ENCODE measurements at regions not wholly inside any gene's neighbourhood (a gene's known extent, or its start where the extent isn't known, plus 50 kb on each side); places are given as distances from the start of the nearest gene placed in this dataset.

DNA sequence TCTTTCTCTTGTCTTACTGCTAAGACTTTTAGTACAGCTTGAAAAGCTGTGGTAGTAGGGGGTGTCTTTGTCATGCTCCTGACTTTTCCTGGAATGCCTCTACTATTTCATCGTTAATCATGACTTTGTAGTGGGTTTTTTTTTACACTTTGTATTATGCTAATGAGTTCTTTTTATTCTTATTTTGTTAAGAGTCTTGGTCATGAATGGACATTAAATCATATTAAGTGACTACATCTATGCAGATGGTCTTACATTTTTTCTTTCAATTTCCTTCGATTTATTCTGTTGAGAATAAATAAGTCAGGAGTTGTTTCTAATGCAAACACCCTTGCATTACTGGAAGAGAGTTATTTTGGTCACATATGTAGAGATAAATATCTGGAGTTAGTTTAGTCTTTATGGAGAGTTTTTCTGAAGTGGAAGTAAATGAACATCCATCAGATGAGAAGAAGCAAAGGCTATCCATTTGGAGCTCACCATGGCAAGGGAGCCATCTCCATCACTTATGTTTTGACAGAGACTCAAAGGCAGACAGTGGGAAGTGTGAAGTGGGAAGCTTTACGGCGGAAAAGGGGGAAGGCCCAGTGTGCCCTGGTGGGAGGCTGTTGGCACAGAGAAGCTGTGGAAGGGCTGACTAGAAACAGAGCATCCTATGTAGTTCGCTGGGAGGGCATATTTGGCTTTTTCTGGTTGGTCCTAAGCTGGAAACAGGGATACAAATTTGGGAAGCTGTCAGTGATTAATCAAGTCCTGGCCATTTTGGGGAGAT, 73.1 kb upstream of the PRR23E start:
- DNase-seq (no peak), ATAC-seq (no peak)
- Histone ChIP-seq H3K27me3 (no peaks in the 10 kb centered on the region), H3K36me3 (no peaks in the 10 kb centered on the region), H3K9me3 (no peaks in the 10 kb centered on the region), H3K4me3 (no peak overlapping the region), H3K4me1 (no peaks in the 10 kb centered on the region), H3K27ac (no peak overlapping the region)
- intact Hi-C loops (cut with DNase I): no loop called here
- TF ChIP-seq, protein P1, sequence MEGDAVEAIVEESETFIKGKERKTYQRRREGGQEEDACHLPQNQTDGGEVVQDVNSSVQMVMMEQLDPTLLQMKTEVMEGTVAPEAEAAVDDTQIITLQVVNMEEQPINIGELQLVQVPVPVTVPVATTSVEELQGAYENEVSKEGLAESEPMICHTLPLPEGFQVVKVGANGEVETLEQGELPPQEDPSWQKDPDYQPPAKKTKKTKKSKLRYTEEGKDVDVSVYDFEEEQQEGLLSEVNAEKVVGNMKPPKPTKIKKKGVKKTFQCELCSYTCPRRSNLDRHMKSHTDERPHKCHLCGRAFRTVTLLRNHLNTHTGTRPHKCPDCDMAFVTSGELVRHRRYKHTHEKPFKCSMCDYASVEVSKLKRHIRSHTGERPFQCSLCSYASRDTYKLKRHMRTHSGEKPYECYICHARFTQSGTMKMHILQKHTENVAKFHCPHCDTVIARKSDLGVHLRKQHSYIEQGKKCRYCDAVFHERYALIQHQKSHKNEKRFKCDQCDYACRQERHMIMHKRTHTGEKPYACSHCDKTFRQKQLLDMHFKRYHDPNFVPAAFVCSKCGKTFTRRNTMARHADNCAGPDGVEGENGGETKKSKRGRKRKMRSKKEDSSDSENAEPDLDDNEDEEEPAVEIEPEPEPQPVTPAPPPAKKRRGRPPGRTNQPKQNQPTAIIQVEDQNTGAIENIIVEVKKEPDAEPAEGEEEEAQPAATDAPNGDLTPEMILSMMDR (IDR thresholded peaks at IDR 0.05): no peak

DNA sequence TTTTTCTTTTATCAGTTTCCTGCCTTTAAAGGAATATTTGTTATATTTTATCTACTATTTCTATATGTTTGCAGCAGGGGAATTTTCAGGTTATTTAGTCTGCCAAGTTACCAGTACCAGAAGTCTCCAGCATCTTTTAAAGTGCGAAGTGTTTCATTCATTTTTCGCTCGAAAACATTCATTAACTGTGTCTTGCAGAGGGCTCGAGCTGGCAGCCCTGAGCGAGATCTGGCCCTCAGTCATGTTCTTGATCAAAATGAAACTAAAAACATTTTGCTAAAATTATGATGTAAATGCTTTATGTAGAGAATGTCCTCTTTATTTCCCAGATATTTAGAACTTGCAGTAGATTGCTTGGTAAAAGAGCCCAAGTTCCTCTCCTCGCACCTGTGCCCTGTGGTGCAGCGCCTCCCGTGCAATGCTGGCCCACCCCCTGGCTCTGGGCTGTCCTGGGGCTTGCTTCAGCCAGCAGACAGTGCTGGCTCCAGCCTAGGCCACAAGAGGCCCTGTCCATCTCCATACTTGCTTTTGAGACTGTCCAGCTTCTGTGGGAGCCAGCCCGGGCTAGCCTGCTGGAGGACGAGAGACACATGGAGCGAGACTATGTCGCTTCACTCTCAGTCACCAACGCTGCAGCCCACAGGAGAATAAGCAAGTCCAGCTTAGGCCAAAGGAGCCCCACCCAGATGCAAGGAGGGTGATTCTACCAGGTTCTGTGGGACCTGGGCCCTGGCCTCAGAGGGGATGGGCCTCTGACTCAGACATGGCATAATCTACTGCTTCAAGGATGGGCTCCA, 71.9 kb upstream of the PRR23E start:
- no peak for ATAC-seq
- no peak overlapping the region for H3K4me3 ChIP-seq
- intact Hi-C loops (cut with DNase I): no loop called here
- TF ChIP-seq, protein P1 (IDR thresholded peaks at IDR 0.05): no peak
- no peaks in the 10 kb centered on the region for H3K9me3 ChIP-seq
- no peak for DNase-seq
- peaks cover 0 to 3% of the 10 kb centered on the region in 2 donors for H3K27me3 ChIP-seq
- H3K36me3 ChIP-seq: no peaks in the 10 kb centered on the region
- no peaks in the 10 kb centered on the region for H3K4me1 ChIP-seq
- no peak overlapping the region for H3K27ac ChIP-seq

DNA sequence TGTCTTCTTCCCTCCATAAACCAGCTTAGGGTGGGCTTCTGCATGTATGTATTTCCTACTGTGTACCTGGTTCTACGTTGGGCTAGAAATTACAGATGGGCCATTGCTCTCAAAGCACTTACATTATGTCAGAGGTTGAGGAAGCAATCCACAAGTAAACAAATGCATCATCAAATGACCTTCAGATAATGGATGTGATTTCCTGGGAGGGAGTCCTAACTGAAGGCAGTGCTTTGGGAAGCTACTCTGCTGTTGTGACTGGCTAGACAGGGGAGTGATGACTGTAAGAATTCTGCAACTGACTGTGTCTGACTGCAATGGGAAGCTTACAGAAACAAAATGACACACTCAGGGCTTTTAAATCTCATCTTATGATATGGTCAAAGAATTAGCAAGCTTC, 71.0 kb upstream of the PRR23E start:
- ATAC-seq: no peak
- DNase-seq: no peak
- intact Hi-C loops (cut with DNase I): no loop called here
- TF ChIP-seq, protein P1 (IDR thresholded peaks at IDR 0.05): no peak
- no peaks in the 10 kb centered on the region for H3K4me1 ChIP-seq
- no peak overlapping the region for H3K4me3 ChIP-seq
- no peaks in the 10 kb centered on the region for H3K36me3 ChIP-seq
- H3K9me3 ChIP-seq: no peaks in the 10 kb centered on the region
- peaks cover 0 to 7% of the 10 kb centered on the region in 2 donors for H3K27me3 ChIP-seq
- no peak overlapping the region for H3K27ac ChIP-seq

DNA sequence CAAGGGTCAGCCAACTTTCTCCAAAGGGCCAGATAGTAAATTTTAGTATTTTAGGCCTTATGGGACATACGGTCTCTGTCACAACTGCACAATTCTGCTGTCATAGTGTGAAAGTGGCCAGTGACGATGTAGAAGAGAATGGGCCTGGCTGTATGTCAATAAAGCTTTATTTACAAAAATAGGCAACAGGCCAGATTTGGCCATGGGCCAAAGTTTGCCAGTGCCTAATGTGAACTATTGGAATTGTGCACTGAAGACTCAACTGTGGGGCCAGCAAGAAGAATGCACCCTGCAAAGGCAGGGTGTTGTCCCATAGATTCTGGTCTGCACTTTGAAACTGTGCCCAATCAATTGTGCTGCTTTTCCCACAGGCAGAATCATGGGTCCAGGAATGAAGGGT, 69.4 kb upstream of the PRR23E start:
- no peaks in the 10 kb centered on the region for H3K9me3 ChIP-seq
- peaks cover 0 to 7% of the 10 kb centered on the region in 2 donors for H3K27me3 ChIP-seq
- no peaks in the 10 kb centered on the region for H3K36me3 ChIP-seq
- no peak overlapping the region for H3K27ac ChIP-seq
- intact Hi-C loops (cut with DNase I): no loop called here
- H3K4me3 ChIP-seq: no peak overlapping the region
- TF ChIP-seq, protein P1 (IDR thresholded peaks at IDR 0.05): no peak
- DNase-seq (no peak), ATAC-seq (no peak)
- no peaks in the 10 kb centered on the region for H3K4me1 ChIP-seq

DNA sequence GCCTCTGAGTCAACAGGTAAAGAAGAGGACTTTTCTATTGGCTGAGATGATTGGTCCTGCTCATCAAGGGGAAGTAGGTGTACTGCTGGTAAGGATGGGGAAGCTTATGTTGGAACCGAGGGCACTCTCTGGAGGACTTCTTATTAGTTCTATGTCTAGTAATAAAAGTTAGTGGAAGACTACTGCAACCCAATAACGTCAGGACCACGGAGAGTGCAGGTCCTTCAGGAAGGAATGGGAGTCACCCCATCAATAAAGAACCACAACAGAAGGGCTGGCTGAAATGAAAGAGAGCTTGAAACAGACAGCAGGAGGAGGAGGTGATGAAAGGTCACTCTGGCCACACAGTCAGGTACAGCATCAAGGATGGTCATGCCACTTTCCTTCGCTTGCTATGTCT, 68.8 kb upstream of the PRR23E start:
- Histone ChIP-seq H3K4me3 (no peak overlapping the region), H3K4me1 (no peaks in the 10 kb centered on the region), H3K27me3 (peaks cover 0 to 7% of the 10 kb centered on the region in 2 donors), H3K36me3 (no peaks in the 10 kb centered on the region), H3K27ac (no peak overlapping the region), H3K9me3 (no peaks in the 10 kb centered on the region)
- ATAC-seq (no peak), DNase-seq (no peak)
- TF ChIP-seq, protein P1 (IDR thresholded peaks at IDR 0.05): no peak
- intact Hi-C loops (cut with DNase I): no loop called here

All from left lung (tissue), 4 donors.